ENCODE measurements at regions not wholly inside any gene's neighbourhood (a gene's known extent, or its start where the extent isn't known, plus 50 kb on each side); places are given as distances from the start of the nearest gene placed in this dataset.

- no peak for TF ChIP-seq POLR2A (IDR thresholded peaks at IDR 0.05)
- no peak overlapping the region for H3K4me3 ChIP-seq
- no peak for DNase-seq
- no peaks in the 10 kb centered on the region for H3K36me3 ChIP-seq
- WGBS, 5 donors = 58 to 69% (median 64%) methylated on average over 2 of the region's 2 CpGs
- H3K4me1 ChIP-seq = no peaks in the 10 kb centered on the region
- H3K9me3 ChIP-seq = no peaks in the 10 kb centered on the region
- intact Hi-C loops (cut with DNase I; ENCODE audit: low total_unique reads) = no loop called here
- H3K27me3 ChIP-seq = no peaks in the 10 kb centered on the region
- H3K27ac ChIP-seq = no peak overlapping the region
These were observed 430.4 kb upstream of the CDH5 start for GRCh38 chr16:65936096-65936495.

DNA sequence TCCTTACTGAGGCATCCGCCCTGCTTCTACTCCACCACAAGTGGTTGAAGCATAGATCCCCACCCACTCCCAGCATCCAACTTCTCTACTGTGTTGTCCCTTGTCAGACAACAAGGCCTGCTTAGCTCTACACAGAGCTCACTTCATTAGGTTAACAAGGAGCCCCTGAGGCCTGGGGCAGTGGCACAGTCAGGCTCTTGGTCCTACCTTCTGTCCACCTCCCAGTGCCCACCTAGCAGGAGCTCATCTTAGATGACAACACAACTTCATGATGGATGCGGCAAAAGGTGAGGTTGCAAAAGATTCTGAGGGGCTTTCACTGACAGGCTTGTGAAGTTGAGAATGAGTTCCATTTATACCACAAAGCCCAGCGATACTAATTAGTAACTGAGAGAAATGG is 432.0 kb upstream of the CDH5 start:
- no peak for DNase-seq
- TF ChIP-seq CTCF (IDR thresholded peaks at IDR 0.05) (no peak), POLR2A (IDR thresholded peaks at IDR 0.05) (no peak), POLR2AphosphoS5 (IDR thresholded peaks at IDR 0.05) (no peak), EP300 (IDR thresholded peaks at IDR 0.05) (no peak)
- H3K27me3 ChIP-seq = no peaks in the 10 kb centered on the region
- WGBS, 5 donors = 87 to 100% (median 94%) methylated on average over 3 of the region's 3 CpGs
- no peaks in the 10 kb centered on the region for H3K4me1 ChIP-seq
- H3K9me3 ChIP-seq = peaks cover 0 to 5% (median 0%) of the 10 kb centered on the region in 4 donors
- intact Hi-C loops (cut with DNase I; ENCODE audit: low total_unique reads) = no loop called here
- H3K4me3 ChIP-seq = no peak overlapping the region
- no peak overlapping the region for H3K27ac ChIP-seq
- H3K36me3 ChIP-seq = no peaks in the 10 kb centered on the region

GRCh38 chr16:65933703-65934102 is 432.8 kb upstream of the CDH5 start:
- WGBS, 5 donors = 64 to 82% (median 76%) methylated on average over 3 to 4 of the region's 4 CpGs
- H3K4me3 ChIP-seq = no peak overlapping the region
- H3K9me3 ChIP-seq = peaks cover 0 to 5% (median 0%) of the 10 kb centered on the region in 4 donors
- no peak overlapping the region for H3K27ac ChIP-seq
- H3K27me3 ChIP-seq = no peaks in the 10 kb centered on the region
- no peak for TF ChIP-seq POLR2AphosphoS5 (IDR thresholded peaks at IDR 0.05)
- TF ChIP-seq CTCF (IDR thresholded peaks at IDR 0.05) = no peak
- TF ChIP-seq POLR2A (IDR thresholded peaks at IDR 0.05) = no peak
- TF ChIP-seq EP300 (IDR thresholded peaks at IDR 0.05) = no peak
- no peaks in the 10 kb centered on the region for H3K36me3 ChIP-seq
- DNase-seq = no peak
- no peaks in the 10 kb centered on the region for H3K4me1 ChIP-seq
- intact Hi-C loops (cut with DNase I; ENCODE audit: low total_unique reads) = no loop called here

GRCh38 chr16:65932350-65933072 is 434.0 kb upstream of the CDH5 start:
- Histone ChIP-seq H3K27ac (no peak overlapping the region), H3K36me3 (no peaks in the 10 kb centered on the region), H3K27me3 (no peaks in the 10 kb centered on the region), H3K9me3 (peaks cover 0 to 5% (median 0%) of the 10 kb centered on the region in 4 donors), H3K4me3 (no peak overlapping the region), H3K4me1 (no peaks in the 10 kb centered on the region)
- intact Hi-C loops (cut with DNase I; ENCODE audit: low total_unique reads) = no loop called here
- WGBS, 5 donors = 61 to 73% (median 68%) methylated on average over 7 of the region's 7 CpGs
- TF ChIP-seq EP300 (IDR thresholded peaks at IDR 0.05) (no peak), POLR2A (IDR thresholded peaks at IDR 0.05) (no peak)
- no peak for DNase-seq

- peaks cover 0 to 9% (median 0%) of the 10 kb centered on the region in 3 donors for H3K27me3 ChIP-seq
- H3K36me3 ChIP-seq = no peaks in the 10 kb centered on the region
- WGBS, 5 donors = 63 to 78% (median 72%) methylated on average over 4 of the region's 4 CpGs
- no peaks in the 10 kb centered on the region for H3K4me1 ChIP-seq
- TF ChIP-seq POLR2AphosphoS5 (IDR thresholded peaks at IDR 0.05) = no peak
- no peak for TF ChIP-seq EP300 (IDR thresholded peaks at IDR 0.05)
- no peak for TF ChIP-seq CTCF (IDR thresholded peaks at IDR 0.05)
- TF ChIP-seq POLR2A (IDR thresholded peaks at IDR 0.05) = no peak
- H3K27ac ChIP-seq = no peak overlapping the region
- H3K4me3 ChIP-seq = no peak overlapping the region
- intact Hi-C loops (cut with DNase I; ENCODE audit: low total_unique reads) = no loop called here
- H3K9me3 ChIP-seq = no peaks in the 10 kb centered on the region
- DNase-seq = no peak
These were observed 443.6 kb upstream of the CDH5 start for GRCh38 chr16:65922923-65923322.
